ENCODE measurements at regions not wholly inside any gene's neighbourhood (a gene's known extent, or its start where the extent isn't known, plus 50 kb on each side); places are given as distances from the start of the nearest gene placed in this dataset.

DNA sequence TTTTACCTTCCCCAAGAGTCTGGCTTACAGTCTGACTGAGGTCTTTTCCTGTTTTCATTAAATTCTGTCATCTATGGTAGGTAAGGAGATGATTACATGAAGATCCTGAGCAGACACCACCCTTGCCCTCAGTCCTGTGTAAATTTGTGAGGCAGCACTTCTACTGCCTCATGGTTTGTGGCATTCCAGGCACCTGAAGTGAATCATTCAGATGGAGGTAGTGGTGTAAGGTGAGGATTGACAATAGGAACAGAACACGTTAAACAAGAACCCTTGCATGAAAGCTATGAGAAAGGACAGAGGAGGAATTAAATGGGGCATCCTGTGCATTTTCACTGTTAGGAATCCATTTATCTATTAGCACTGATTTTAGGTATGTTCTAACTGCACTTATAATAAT, 618.6 kb downstream of the TLL1 start:
- DNase-seq (ENCODE audit: low read depth, low spot score), result no peak

DNA sequence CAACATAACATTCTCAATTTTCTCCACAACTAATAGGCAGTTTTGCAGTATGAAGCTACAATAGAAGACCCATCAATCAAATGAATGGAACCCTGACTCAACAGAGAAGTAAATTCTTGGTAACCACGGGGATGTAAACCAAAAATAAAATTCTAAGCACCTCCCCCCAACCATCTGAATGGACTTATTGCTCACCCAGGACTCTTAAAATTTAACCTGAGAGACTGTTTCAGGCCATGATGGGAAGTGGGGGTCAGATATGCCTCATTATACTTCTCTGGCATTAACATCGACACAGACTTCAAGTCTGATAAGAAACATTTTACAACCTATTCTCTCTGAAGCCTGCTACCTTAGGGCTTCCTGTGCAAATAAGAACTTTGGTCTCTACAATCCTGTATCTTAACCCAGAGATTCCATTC, 620.9 kb downstream of the TLL1 start:
- no peak for DNase-seq (ENCODE audit: low read depth, low spot score)

DNA sequence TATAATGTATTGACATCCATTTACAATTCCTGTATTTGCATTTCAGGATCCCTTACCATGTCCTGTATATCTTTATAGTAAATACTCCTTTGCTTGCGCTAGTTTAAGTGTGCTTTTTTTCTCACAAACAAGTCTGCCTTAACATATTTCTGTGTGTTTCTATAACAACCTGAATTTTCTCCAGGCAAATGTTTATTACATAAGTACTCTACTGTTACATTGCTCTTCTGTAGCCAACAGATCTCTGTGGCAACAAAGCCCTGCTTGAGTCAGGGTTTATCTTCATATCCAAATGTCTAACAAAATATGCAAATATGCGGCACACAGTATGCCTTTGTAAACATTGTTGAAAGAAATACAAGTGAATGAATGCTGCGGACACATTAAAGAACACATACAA, 625.5 kb downstream of the TLL1 start:
- no peak for DNase-seq (ENCODE audit: low read depth, low spot score)

DNA sequence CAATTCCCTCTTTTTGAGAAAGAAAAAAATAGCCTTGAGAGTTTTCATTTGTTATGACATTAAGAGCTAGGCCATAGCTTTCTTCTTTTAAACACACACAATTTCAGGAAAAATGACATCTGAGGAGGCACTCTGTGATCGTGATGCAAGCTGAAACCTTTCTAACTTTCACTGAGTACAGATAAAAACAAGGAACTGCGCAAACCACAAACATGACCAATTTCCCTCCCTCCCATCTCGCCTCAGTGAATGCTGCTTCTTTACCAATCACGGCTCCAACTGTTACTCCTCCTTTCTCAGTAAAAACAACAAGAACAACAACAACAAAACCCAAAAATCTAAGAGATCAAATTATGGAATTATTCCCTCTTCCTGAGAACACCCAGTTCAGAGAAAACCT, 626.8 kb downstream of the TLL1 start:
- DNase-seq (ENCODE audit: low read depth, low spot score), result no peak

DNA sequence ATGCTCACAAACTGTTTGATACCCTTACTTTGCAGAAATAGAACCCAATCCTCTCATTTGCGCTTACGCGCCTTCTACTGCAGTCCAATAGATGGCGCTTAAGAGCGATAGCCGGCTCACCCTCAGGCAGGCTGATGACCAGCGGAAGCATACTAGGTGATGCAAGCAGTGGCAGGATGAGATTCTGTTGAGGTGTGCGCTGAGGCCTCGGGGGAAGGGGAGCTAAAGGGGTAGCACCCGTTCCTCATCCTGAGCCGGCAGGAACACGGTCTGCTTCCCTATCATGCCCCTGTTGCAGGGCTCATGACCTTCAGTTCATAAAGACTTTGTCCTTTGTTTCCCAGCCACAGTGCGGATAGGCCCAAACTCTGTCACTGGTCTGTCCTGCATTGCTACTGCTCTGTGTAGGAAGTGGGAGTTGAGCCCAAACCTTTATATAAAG, 628.9 kb downstream of the TLL1 start:
- no peak for DNase-seq (ENCODE audit: low read depth, low spot score)

DNA sequence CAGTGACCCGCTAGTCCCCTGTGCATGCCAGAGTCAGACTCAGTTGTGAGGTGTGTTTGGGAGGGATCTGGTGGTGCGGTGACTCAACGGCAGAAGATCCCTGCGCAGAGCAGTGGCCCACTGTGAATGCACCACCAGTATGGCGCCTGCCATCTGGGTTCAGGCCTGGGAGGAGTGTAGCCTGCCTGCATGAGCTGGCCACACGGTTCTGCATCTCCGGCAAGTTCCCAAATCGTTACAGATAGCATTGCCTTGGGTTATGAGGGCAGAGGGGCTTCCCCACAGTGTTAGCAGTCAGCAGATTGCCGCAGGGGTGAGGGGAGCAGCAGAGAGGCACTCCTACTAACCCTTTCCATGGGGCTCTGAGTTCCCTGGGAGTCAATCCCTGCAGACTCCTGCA, 629.6 kb downstream of the TLL1 start:
- DNase-seq (ENCODE audit: low read depth, low spot score), result no peak

DNA sequence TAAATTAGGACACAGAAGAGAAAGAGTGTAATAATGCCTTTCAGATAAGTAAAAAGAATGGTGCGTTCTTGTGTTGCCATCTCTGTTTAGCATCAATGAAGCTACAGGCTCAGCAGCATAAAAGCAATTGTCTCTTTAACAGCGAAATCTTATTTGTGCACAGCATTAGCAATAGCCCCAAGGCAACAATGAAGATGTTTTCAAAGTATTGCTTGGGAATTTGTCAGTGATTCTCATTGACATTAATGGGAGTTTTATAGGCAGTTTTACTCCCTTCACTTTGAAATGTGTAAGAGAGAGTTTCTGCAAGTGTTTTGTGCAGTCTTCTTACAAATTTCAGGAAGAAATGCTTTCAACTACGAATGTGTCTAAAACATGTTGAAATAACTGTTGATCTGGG, 633.0 kb downstream of the TLL1 start:
- DNase-seq (ENCODE audit: low read depth, low spot score), result no peak

DNA sequence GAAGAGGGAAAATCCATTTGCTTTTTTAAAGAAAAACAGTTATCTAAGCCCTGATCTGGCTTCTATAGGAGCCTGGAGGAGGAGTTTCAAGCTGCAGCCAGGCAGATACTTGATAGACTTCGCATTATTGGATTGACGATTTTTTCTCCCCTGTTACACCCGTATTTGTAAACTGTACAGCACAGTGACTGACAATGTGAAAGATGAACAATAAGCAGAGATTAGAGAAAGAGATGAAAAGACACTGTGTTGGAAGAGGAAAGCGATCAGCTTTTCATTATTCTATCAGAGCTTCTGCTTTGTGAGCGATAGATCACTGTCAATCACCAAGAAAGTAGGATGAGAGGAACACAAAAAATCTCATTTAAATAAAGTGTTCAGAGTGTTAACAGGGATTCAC, 639.2 kb downstream of the TLL1 start:
- no peak for DNase-seq (ENCODE audit: low read depth, low spot score)

DNA sequence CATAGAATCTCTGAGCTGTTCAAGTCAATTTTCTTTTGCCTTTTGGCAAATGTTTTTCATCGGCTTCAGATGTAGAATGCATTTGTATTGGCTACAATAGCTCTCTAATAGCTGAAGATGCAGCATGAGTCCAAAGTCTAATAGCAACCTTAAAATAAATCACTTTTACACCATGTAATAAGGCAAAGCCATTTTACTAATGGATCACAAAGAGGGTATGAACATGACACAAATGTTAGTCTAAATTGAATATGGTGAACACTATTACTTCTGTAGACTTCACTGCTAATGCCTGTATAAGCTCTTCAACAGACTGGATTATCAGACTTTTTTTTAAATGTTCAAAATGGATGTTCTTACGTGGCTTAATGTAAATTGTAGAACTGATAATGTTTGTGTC, 645.3 kb downstream of the TLL1 start:
- no peak for DNase-seq (ENCODE audit: low read depth, low spot score)

DNA sequence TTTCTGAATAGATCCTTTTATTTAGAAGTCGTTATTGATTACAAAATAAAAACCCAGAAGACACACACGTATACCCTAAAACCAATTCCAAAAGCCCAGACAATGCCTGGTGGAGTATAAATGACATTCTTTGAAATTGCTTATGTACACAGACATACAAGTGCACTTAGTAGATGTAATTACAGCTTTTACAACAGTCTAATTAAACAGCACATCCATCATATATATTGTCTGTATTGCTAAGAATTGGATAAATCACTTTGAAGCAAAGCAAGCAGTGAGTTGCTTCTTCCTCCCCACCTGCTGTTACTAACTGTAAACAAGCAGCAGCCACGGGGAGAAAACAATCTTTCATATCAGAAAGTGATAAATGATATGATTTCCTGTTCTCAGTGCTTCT, 645.7 kb downstream of the TLL1 start:
- DNase-seq (ENCODE audit: low read depth, low spot score), result no peak

DNA sequence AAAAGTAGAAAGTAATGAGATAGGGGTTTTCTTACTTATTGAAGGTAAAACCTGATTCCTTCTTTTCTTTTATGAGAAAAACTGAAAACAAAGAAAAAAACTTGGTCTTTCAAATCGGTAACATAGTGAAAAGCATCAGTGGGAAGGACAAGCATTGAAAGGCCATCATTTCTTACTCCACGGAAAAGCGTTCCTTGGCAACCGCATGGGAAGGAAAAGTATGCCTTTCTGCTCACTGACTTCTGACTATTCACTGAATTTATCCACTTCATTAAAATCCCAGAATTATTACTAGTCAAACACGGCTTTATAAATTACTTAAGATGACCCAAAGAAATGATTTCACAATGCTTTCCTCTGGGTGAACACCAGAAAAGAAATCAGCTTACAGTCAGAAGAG, 646.7 kb downstream of the TLL1 start:
- no peak for DNase-seq (ENCODE audit: low read depth, low spot score)

DNA sequence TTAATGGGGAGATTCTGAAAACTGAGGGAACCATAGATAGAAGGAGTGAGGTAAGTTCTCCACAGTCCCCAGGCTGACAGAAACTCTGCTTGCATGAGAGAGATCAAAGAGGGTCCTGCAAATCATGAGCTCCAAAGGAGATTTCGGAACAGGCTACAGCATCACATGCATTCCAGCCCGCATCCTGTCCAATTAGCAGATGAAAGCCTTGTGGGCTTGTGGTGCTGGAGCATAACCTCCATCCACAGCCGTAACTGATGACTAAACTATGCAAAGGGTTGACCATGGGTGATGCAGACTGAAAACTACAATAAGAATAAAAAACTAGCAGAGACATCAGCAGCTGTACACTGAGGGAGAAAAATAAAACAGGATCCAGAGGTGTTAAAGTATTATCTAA, 654.5 kb downstream of the TLL1 start:
- no peak for DNase-seq (ENCODE audit: low read depth, low spot score)

DNA sequence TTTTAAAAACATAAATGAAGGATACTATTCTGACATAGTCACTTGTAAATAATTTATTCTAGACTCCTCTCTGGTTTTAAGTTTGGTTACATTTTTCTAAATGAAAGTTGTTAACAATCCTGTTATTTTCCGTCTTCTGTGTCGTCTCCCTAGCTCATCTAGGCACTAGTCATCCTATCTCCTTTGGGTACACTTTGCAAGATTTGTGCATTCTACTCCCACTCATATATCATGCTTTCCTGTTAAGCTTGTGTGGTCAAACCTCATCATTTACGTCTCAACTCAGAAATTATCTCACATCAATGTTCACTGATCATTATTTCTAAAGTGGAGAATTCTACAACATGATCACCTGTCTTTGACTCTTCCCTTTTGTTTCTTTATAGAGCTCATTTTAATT, 658.7 kb downstream of the TLL1 start:
- no peak for DNase-seq (ENCODE audit: low read depth, low spot score)

DNA sequence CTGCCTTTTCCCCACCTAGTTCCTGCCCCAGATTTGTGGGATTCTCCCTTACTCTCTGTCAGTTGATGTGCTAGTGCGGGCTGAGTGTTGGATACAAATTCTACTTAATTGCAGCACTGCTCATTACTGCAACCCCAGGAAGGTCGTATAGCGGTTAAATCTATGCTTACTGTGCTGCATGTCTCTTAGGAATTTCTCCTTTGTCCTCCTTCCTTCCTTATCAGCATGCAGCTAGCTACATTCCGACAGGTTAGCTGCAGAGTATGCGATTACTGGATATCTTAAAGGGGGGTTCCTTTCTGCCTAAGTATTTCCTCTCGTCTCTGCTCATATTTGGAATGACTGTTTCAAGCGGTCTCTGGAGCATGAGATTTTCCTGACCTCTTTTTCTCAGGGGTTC, 662.8 kb downstream of the TLL1 start:
- no peak for DNase-seq (ENCODE audit: low read depth, low spot score)

DNA sequence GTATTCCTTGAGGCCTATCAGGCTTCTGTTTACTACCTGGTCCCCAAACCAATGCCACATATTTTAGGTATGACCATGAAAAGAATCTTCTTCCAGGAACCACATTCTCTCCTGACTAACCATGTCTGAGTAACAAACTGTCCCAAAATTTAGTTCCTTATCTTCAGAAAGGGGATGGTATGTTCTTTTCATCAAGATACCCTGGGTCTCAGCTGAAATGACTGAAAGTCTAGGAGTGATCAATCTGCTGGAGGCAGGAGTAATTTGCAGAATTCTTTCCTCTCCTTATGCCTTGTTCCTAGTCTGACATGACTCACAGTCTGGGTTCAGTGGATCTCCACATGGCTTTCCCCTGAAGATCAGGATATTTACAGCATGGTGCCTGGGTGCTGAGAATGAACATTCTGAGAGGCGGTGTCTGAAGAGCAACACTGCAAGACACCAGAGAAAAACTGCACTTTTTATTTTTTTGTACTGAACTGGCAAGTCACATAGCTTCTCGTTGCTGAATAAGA, 665.5 kb downstream of the TLL1 start:
- DNase-seq (ENCODE audit: low read depth, low spot score), result no peak

DNA sequence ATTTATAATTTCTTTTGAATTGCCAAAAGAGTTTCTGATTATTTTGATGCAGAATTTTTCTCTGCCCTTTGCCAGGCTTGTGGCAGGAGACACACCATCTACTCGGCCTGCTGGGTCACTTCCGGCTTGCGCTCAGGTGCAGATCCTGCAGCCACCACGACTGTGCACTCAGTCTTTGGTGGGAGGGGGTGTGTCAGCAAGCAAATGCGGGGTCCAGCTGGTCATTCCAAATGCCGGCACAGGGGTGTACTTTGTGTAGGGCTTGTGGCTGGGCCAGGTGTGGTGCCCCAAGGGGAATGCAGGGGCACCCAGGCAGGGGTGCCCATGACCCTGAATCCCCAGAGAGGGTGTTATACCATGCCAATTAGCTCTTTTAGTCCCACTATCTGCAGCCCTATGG, 673.0 kb downstream of the TLL1 start:
- no peak for DNase-seq (ENCODE audit: low read depth, low spot score)

DNA sequence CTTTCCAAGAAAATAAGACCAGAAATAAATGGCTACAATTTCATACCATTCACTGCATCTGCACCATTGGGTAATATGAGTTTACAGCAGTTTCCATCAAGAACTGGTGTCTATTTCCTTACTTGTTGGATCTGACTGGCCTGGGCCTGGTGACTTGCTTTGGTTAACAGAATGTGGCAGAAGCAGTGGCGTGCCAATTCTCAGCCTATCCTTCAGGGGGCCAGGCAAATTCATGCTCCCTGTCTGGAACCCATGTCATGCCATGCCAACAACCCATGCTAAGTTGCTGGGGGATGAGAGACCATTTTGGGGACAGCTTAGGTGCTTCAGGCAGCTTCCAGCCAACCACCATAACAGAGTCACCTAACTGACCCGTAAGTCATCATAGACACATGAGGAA, 656.7 kb downstream of the SPOCK3 start:
- no peak for DNase-seq (ENCODE audit: low read depth, low spot score)

DNA sequence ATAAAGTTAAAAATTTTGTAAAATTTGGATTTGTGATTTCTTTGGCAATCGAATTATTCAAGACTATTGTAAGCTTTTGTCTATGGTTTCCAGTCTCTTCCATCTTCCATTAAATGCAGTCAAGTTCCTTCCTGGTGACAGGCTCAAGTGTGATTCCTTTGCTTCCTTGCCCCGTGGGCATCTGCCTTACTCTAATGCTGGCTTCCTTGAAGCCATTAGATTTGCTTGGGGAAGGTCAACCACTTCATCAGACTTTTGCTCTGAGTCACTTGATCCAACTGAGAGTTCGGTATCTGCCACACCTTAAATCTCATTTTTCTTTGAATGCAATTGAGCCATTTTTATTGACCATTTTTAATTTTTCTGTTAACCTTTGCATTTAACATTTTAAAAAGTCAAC, 648.8 kb downstream of the SPOCK3 start:
- no peak for DNase-seq (ENCODE audit: low read depth, low spot score)

DNA sequence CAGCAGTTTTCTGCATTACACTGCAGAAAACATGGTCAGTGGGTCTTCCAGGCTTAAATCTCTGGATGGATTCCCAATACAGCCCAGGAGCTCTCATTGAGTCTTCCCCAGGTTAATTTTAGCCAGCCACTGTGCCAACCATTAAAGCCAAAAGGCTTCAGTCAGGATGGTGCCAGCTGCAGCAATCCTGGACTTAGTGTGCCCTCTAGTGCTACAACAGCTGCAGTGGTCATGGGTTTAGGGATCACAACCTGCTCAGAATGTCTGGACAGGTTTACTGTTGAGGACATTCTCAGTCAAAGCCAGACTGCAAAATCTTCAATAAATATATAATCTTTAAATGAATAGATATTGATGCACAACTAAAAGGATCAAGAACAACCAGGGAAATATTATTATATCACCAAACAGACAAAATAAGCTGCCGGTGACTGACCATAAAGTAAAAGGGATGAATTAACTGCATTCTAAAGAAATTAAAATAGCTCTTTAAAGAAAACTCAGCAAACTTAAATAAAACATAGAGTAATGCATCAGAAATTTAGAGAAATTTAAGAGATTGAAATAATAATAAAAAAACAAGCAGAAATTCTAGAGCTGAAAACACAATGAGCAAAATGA, 639.9 kb downstream of the SPOCK3 start:
- no peak for DNase-seq (ENCODE audit: low read depth, low spot score)

DNA sequence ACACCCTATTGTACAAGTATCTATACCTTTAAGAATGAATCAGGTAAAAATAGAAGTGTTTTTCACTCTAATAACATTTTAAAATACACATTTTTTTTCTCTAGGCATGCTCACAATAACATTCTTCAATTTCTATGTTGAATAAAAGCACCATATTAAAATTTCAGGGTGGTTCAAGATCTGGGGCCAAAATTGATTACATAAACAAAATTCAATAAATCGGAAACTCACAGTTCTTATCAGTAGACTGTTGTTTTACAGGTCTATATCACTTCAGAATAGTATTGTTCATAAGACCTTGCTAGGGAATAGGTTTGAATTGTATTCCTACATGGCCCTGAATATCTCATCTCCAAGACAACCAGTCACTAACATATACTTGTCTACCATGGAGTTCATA, 634.0 kb downstream of the SPOCK3 start:
- DNase-seq (ENCODE audit: low read depth, low spot score), result no peak

DNA sequence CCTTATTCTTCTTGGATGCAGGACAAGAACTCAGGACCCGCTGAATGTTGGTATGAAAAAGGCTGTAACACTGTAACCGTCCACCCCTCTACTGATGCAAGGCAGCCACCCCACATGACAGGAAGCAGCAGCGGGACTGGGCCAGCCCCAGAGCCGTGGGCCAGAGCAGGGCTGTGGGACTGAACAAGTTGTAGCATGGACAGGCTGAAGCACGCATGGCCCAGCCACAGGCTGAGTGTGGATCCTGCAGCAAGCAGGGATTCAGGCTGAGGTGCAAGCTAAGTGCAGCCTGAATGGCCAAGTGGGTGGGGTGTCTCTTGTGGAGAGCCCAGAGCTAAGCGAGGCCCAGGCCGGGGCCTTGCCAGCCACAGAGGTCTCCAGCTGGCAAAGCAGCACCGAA, 632.2 kb downstream of the SPOCK3 start:
- no peak for DNase-seq (ENCODE audit: low read depth, low spot score)

DNA sequence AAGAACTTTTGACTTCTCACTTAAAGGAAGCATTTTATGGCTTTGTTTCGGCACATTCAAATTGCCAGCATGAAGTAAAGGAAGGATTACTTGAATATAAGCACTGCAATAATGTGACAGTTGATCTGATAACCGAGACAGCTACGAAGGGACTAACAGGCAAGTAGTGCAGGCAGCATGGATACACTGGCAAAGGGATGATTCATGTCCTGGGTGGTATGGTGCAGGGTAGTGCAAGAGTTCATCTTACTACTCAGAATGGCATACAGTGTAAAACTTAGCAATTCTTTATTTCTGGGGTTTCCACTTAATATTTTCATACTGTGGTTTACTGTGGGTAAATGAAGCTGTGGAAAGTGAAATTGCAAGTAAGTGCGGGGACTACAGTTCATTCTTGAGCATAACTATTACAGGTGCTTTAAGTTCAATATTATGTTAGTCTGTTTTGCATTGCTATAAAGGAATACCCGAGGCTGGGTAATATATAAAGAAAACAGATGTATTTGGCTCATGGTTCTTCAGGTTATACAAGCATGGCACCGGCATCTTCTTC, 611.8 kb downstream of the SPOCK3 start:
- DNase-seq (ENCODE audit: low read depth, low spot score), result no peak

DNA sequence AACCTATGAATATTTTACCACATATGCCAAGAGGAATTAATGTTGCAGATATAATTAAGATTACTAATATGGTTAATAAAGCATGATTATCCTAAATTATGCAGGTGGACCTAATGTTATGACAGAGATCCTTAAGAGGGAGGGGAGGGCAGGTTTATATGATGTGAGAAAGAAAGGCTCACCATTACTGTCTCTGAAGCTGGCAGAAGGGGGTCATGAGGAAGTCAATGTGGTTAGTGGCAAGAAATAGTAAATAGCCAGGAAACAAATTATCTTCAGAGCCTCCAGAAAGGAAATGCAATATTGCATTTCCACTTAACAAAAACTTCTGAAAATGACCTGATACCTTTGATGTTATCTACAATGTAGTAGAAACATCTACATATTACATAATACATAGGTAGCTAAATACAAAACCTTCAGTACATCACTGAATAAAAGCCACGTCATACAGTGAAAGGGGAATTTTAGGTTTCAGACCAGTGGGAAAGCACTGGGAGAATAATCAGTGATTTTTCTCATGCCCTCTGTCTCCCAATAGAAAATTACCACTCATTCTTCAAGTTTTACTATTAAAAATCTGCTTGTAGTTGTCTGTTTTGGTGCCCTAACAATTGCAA, 609.2 kb downstream of the SPOCK3 start:
- no peak for DNase-seq (ENCODE audit: low read depth, low spot score)

All from pulmonary artery endothelial cell (primary cell).